SIG-M5 treated with dmso at 0.1 percent for 504 hours (cell line): ENCODE measurements at regions not wholly inside any gene's neighbourhood (a gene's known extent, or its start where the extent isn't known, plus 50 kb on each side); places are given as distances from the start of the nearest gene placed in this dataset.

Experiments used
- DNase-seq: peaks from one replicate; lab custom pipeline; 2025; ENCODE audit not compliant: unreplicated experiment; lab: John Stamatoyannopoulos, UW

- no peak for DNase-seq
Measured at GRCh38 chr2:196276421-196276820, 105.0 kb upstream of the STK17B start.

- DNase-seq = peak; percentile 77
Measured at GRCh38 chr2:196277002-196277401, 105.6 kb upstream of the STK17B start.

- DNase-seq = no peak
Measured at GRCh38 chr2:196278491-196278911, 107.1 kb upstream of the STK17B start.

- DNase-seq = no peak
Measured at GRCh38 chr2:196279541-196279940, 108.2 kb upstream of the STK17B start.

- DNase-seq = no peak
Measured at GRCh38 chr2:196284144-196284844, 112.9 kb upstream of the STK17B start.

GRCh38 chr2:196284866-196285557 lies 113.6 kb upstream of the STK17B start:
- no peak for DNase-seq

- no peak for DNase-seq
Measured at GRCh38 chr2:196286821-196287220, 115.4 kb upstream of the STK17B start.

- DNase-seq = no peak
Measured at GRCh38 chr2:196287523-196287922, 116.1 kb upstream of the STK17B start.

- DNase-seq = no peak
Measured at GRCh38 chr2:196288006-196288538, 116.7 kb upstream of the STK17B start.

- DNase-seq = no peak
Measured at GRCh38 chr2:196289000-196289399, 117.6 kb upstream of the STK17B start.

- DNase-seq = no peak
Measured at GRCh38 chr2:196290136-196290535, 118.8 kb upstream of the STK17B start.

- no peak for DNase-seq
Measured at GRCh38 chr2:196290569-196290968, 119.2 kb upstream of the STK17B start.

GRCh38 chr2:196291426-196291825 lies 120.0 kb upstream of the STK17B start:
- no peak for DNase-seq

GRCh38 chr2:196291873-196292800 lies 120.8 kb upstream of the STK17B start:
- peak; percentile 41 for DNase-seq

GRCh38 chr2:196293751-196294515 lies 122.6 kb upstream of the STK17B start:
- DNase-seq = no peak

GRCh38 chr2:196294516-196294909 lies 123.1 kb upstream of the STK17B start:
- no peak for DNase-seq

GRCh38 chr2:196295005-196295404 lies 123.6 kb upstream of the STK17B start:
- DNase-seq = no peak

GRCh38 chr2:196298106-196298723 lies 126.8 kb upstream of the STK17B start:
- DNase-seq = peak; percentile 19

- no peak for DNase-seq
Measured at GRCh38 chr2:196307775-196308305, 136.5 kb upstream of the STK17B start.

- no peak for DNase-seq
Measured at GRCh38 chr2:196309691-196310090, 138.3 kb upstream of the STK17B start.
